HCT116 (cell line): ENCODE measurements at regions not wholly inside any gene's neighbourhood (a gene's known extent, or its start where the extent isn't known, plus 50 kb on each side); places are given as distances from the start of the nearest gene placed in this dataset.

Source experiments
- ATAC-seq: fragments of 200-7000 bp; cut with Tn5 transposase; 2 replicates; pipeline ENCODE4 v1.9.1; 2020; ENCODE audit warnings: mild to moderate bottlenecking, moderate library complexity
- BruUV-seq: library from RNA; stranded (reverse); fragments of 400-500 nt; replicated peaks from 2 replicates; lab custom pipeline; 2021; lab: Mats Ljungman, UMichigan
- CTCF ChIA-PET: fragments of 300-600 bp; sonication (Branson Sonifier 250); formaldehyde crosslinking; loops from one replicate; lab custom pipeline; 2021; ENCODE audit warnings: antibody characterized with exemption; lab: Charles Lee
- POLR2A ChIA-PET: fragments of 300-600, 350-600 bp; sonication (Branson Sonifier 250); formaldehyde crosslinking; loops from one replicate; lab custom pipeline; 2021; ENCODE audit warnings: antibody characterized with exemption; lab: Charles Lee
- RAD21 ChIA-PET, 2 experiments: fragments of 300-600 bp; sonication (Branson Sonifier 250); formaldehyde crosslinking; loops; one replicate each; lab custom pipeline; 2023; ENCODE audit warnings: low total read pairs in 2 of 2; ENCODE audit not compliant: uncharacterized antibody in 2 of 2, unreplicated experiment in 2 of 2, low non-redundant PET in 1 of 2; lab: Charles Lee
- DNase-seq: peaks from one replicate; pipeline ENCODE4 v3.0.0-alpha.2; 2010; ENCODE audit warnings: low read depth, low spot score
- H2AFZ ChIP-seq: fragments of 200-600 bp; shearing (Covaris generic), sonication (generic); 2 replicates; pipeline ENCODE4 v1.6.1; 2017; ENCODE audit warnings: low read depth, mixed run types, mixed read lengths, antibody characterized with exemption, low read length; ENCODE audit not compliant: poor library complexity, severe bottlenecking
- H3K27ac ChIP-seq: 2 replicates; pipeline ENCODE4 v1.5.1; 2012; ENCODE audit warnings: low read depth, low read length
- H3K27me3 ChIP-seq: fragments of 200-600 bp; sonication (generic); 2 replicates; pipeline ENCODE4 v1.6.1; 2016; ENCODE audit warnings: mixed run types, low read length, mixed read lengths; ENCODE audit not compliant: insufficient read depth
- H3K36me3 ChIP-seq, 2 experiments: fragments of 200-500 bp in 1 of 2; fragments of 200-600 bp in 1 of 2; sonication (Bioruptor generic) in 1 of 2; sonication (generic) in 1 of 2; 2 replicates each; pipeline versions ENCODE4 v1.5.1 to v1.6.1; 2014 to 2016; ENCODE audit warnings: low read length in 2 of 2, inconsistent platforms in 1 of 2, mixed read lengths in 1 of 2, mixed run types in 1 of 2; ENCODE audit not compliant: insufficient read depth in 2 of 2, control insufficient read depth in 1 of 2
- H3K4me1 ChIP-seq, 2 experiments: fragments of 200-600 bp in 1 of 2; sonication (generic) in 1 of 2; 2 replicates each; pipeline versions ENCODE4 v1.5.1 to v1.6.1; 2012 to 2017; ENCODE audit warnings: low read length in 2 of 2, inconsistent platforms in 1 of 2, mild to moderate bottlenecking in 1 of 2, mixed read lengths in 1 of 2, mixed run types in 1 of 2, moderate library complexity in 1 of 2; ENCODE audit not compliant: insufficient read depth in 2 of 2, control insufficient read depth in 1 of 2
- H3K4me2 ChIP-seq: fragments of 200-600 bp; sonication (generic); 2 replicates; pipeline ENCODE4 v1.6.1; 2017; ENCODE audit warnings: mixed run types, low read length, mixed read lengths
- H3K4me3 ChIP-seq, 2 experiments: fragments of 200-600 bp in 1 of 2; sonication (generic) in 1 of 2; replicated peaks in 1 of 2; 2 replicates each; pipeline ENCODE4 v1.5.1; 2011 to 2016; ENCODE audit warnings: low read length in 2 of 2, control low read depth in 1 of 2, low read depth in 1 of 2, mild to moderate bottlenecking in 1 of 2, mixed read lengths in 1 of 2, mixed run types in 1 of 2
- H3K79me2 ChIP-seq: fragments of 200-600 bp; sonication (generic); 2 replicates; pipeline ENCODE4 v1.6.1; 2017; ENCODE audit warnings: mild to moderate bottlenecking, mixed run types, low read length, moderate library complexity, mixed read lengths; ENCODE audit not compliant: insufficient read depth
- H3K9ac ChIP-seq: fragments of 200-600 bp; sonication (generic); 2 replicates; pipeline ENCODE4 v1.6.1; 2016; ENCODE audit warnings: low read length, mixed read lengths
- H3K9me2 ChIP-seq: fragments of 200-600 bp; sonication (generic), shearing (Covaris generic); 2 replicates; pipeline ENCODE4 v1.6.1; 2017; ENCODE audit warnings: mixed run types, mild to moderate bottlenecking, moderate library complexity; ENCODE audit not compliant: insufficient read depth
- H3K9me3 ChIP-seq, 2 experiments: fragments of 200-500 bp in 1 of 2; fragments of 200-600 bp in 1 of 2; sonication (Bioruptor generic) in 1 of 2; sonication (generic) in 1 of 2; 2 replicates each; pipeline ENCODE4 v1.6.1; 2014 to 2017; ENCODE audit warnings: low read length in 2 of 2, mixed read lengths in 2 of 2, inconsistent platforms in 1 of 2, low read depth in 1 of 2, mild to moderate bottlenecking in 1 of 2, mixed run types in 1 of 2, moderate library complexity in 1 of 2; ENCODE audit not compliant: control insufficient read depth in 1 of 2, insufficient read depth in 1 of 2
- H4K20me1 ChIP-seq: fragments of 200-600 bp; sonication (generic), shearing (Covaris generic); 2 replicates; pipeline ENCODE4 v1.6.1; 2017; ENCODE audit warnings: mixed run types, mild to moderate bottlenecking, moderate library complexity; ENCODE audit not compliant: insufficient read depth
- REST ChIP-seq: IDR thresholded peaks from 2 replicates; pipeline ENCODE4 v1.6.1; 2012; ENCODE audit warnings: low read depth
- SIN3A ChIP-seq: IDR thresholded peaks from 2 replicates; pipeline ENCODE4 v1.6.1; 2012; ENCODE audit warnings: low read depth
- intact Hi-C: fragments of 100-400 bp; cut with micrococcal nuclease; formaldehyde crosslinking; loops from 2 replicates; pipeline ENCODE4 v1.10.0; 2022
- TF ChIP-seq, protein P1 (sequence below): IDR thresholded peaks from 2 replicates; pipeline ENCODE4 v1.6.1; 2011; ENCODE audit warnings: mild to moderate bottlenecking, low read length, moderate library complexity; ENCODE audit not compliant: insufficient replicate concordance; ENCODE audit errors: extremely low read depth

DNA sequence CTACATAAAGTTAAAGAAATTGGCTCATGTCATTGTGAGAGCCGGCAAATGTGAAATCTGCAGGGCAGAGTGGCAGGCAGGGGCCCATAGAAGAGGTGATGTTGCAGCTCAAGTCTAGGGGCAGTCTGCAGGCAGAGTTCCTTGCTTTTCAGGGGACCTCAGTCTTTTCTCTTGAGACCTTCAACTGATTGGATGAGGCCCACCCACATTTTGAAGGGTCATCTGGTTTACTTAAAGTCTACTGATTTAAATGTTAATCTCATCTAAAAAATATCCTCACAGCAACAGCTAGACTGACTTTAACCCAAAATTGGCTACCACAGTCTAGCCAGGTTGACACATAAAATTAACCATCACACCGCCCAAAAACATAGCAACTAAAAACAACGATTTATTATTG lies 77.6 kb upstream of the ALDH1L1 start:
- intact Hi-C loops = loop anchor here (2.0 to 10.0 kb wide), 2 partner anchors 131 to 217 kb away; partner anchors contain the start of gene ZXDC
- H3K4me1 ChIP-seq = peaks cover 13 to 33% of the 10 kb centered on the region in 2 experiments; a peak in 3 of 4 replicates

More for the DNA sequence above, 77.6 kb upstream of the ALDH1L1 start:
- no peak overlapping the region for H3K9ac ChIP-seq
- no peak overlapping the region for H3K27ac ChIP-seq
- no peak for DNase-seq
- no peaks in the 10 kb centered on the region for H3K79me2 ChIP-seq
- H3K9me2 ChIP-seq = no peaks in the 10 kb centered on the region
- no peaks in the 10 kb centered on the region for H3K9me3 ChIP-seq
- no peak overlapping the region for H2AFZ ChIP-seq
- no peak overlapping the region for H3K4me3 ChIP-seq
- BruUV-seq = no TSS peak
- no peaks in the 10 kb centered on the region for H4K20me1 ChIP-seq
- H3K36me3 ChIP-seq = no peaks in the 10 kb centered on the region
- ChIA-PET RAD21 (no interaction called here), POLR2A (interaction anchor here (1.0 kb wide), 1 partner anchor 26 kb away, joined by 3 read pairs; no protein-coding TSS in a partner anchor), CTCF (interaction anchor here (1.3 to 1.4 kb wide), 2 partner anchors 59 to 131 kb away, joined by 4 read pairs; no protein-coding TSS in a partner anchor)
- no peak for ATAC-seq
- TF ChIP-seq SIN3A (no peak), REST (no peak)
- TF ChIP-seq, protein P1, sequence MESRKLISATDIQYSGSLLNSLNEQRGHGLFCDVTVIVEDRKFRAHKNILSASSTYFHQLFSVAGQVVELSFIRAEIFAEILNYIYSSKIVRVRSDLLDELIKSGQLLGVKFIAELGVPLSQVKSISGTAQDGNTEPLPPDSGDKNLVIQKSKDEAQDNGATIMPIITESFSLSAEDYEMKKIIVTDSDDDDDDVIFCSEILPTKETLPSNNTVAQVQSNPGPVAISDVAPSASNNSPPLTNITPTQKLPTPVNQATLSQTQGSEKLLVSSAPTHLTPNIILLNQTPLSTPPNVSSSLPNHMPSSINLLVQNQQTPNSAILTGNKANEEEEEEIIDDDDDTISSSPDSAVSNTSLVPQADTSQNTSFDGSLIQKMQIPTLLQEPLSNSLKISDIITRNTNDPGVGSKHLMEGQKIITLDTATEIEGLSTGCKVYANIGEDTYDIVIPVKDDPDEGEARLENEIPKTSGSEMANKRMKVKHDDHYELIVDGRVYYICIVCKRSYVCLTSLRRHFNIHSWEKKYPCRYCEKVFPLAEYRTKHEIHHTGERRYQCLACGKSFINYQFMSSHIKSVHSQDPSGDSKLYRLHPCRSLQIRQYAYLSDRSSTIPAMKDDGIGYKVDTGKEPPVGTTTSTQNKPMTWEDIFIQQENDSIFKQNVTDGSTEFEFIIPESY = no peak
- no peaks in the 10 kb centered on the region for H3K27me3 ChIP-seq
- H3K4me2 ChIP-seq = peak overlapping the region; percentile 49; the same call in 1 of the 2 replicates
